Astrocyte of the cerebellum (primary cell): ENCODE measurements at regions not wholly inside any gene's neighbourhood (a gene's known extent, or its start where the extent isn't known, plus 50 kb on each side); places are given as distances from the start of the nearest gene placed in this dataset.
A peak's percentile ranks its signal among the peaks of the same experiment; 100 is the strongest.

ENCODE experiments used
- DNase-seq: peaks from one replicate; pipeline ENCODE4 v3.0.0-alpha.2; 2011; ENCODE audit warnings: low read depth
- H3K4me3 ChIP-seq: 2 replicates; pipeline ENCODE4 v1.5.1; 2011; ENCODE audit warnings: mild to moderate bottlenecking, low read depth, low read length, moderate library complexity
- in situ Hi-C: cut with HindIII; loops from 2 replicates; pipeline ENCODE4 v1.10.0; 2017; ENCODE audit warnings: low sequenced_read_pairs
- TF ChIP-seq, protein P1 (sequence below): IDR thresholded peaks from 2 replicates; pipeline ENCODE4 v1.5.1; 2012; ENCODE audit warnings: low read length, low read depth, moderate library complexity, mild to moderate bottlenecking; ENCODE audit errors: missing control alignments

DNA sequence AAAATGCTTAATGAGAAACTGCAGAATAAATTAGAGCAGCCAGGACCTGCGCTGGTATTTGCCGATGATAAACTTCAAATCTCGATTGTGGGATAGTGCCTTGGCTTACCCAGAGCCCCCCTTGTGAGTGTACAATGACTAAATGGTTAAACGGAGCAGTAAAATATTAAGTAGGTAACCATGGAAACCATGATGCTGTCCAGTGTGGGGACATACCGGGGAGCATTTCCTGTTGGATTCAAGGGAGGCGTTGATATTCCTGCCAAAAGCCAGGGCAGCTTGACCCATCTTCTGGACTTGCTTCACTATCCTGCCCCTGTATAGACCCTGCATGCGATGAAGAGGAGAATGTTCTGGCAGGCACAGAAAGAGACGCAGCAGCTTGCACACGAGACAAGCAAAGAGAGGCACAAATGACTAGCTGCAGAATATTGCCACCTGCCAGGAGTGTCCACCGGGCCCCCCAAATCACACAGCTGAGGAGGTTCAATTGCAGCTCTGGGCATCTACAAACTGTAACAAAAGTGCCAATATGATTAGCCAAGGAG lies 255.3 kb upstream of the TSHZ3 start:
- in situ Hi-C loops, result no loop called here
- DNase-seq, result no peak
- TF ChIP-seq, protein P1, sequence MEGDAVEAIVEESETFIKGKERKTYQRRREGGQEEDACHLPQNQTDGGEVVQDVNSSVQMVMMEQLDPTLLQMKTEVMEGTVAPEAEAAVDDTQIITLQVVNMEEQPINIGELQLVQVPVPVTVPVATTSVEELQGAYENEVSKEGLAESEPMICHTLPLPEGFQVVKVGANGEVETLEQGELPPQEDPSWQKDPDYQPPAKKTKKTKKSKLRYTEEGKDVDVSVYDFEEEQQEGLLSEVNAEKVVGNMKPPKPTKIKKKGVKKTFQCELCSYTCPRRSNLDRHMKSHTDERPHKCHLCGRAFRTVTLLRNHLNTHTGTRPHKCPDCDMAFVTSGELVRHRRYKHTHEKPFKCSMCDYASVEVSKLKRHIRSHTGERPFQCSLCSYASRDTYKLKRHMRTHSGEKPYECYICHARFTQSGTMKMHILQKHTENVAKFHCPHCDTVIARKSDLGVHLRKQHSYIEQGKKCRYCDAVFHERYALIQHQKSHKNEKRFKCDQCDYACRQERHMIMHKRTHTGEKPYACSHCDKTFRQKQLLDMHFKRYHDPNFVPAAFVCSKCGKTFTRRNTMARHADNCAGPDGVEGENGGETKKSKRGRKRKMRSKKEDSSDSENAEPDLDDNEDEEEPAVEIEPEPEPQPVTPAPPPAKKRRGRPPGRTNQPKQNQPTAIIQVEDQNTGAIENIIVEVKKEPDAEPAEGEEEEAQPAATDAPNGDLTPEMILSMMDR, result no peak
- no peak overlapping the region for H3K4me3 ChIP-seq

DNA sequence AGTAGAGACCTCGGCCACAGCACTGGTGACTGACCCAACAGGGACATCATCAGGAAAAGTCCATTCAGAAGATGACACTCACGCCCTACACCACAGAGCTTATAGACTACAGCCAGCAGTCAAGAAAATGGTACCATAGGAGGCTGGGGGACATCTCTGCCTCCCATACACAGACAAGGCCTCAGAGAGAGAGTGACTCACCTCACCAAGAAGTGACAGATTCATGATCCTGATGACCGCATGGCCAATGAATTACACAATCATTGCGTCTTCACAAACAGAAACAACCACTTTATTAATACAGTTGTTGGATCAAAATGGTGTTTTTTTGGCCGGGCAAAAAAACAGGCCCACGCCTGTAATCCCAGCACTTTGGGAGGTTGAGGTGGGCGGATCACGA lies 260.8 kb upstream of the TSHZ3 start:
- TF ChIP-seq, protein P1, result no peak
- DNase-seq, result no peak
- no peak overlapping the region for H3K4me3 ChIP-seq
- in situ Hi-C loops, result no loop called here

DNA sequence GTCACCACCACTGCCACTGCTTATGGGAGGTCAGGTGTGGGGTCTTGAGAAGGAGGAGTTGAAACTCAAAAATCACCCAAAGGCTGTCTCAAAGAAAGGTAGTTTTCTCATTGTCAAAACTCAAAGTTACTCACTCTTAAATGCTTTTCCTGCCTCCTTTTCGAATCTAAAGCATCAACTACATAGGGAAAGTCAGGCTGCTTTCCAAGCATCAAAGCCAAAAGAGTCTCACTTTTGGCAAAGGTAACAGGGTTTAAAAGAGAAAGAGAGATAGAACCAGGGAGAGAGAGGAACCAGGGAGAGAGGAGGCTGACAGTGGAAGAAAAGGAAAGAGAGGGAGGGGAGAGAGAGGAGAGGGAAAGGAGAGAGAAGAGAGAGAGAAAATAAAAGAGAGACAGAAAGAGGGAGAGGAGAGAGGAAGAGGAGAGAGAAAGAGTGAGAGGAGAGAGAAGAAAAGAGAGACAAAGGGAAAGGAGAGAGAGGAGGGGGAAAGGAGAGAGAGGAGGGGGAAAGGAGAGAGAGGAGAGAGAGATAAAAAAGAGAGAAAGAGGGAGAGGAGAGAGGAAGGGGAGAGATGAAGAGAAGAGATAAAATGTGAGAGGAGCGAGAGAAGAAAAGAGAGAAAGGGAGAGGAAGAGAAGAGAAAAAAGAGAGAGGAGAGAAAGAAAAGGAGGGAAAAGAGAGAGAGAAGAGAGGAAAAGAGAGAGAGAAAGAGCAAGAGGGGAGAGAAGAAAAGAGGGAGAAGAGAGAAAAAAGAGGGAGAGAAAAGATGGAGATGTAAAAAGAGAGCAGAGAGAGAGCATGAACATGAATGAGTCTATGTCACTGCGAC lies 262.0 kb upstream of the TSHZ3 start:
- DNase-seq, result no peak
- in situ Hi-C loops, result no loop called here
- no peak overlapping the region for H3K4me3 ChIP-seq
- TF ChIP-seq, protein P1, result no peak

DNA sequence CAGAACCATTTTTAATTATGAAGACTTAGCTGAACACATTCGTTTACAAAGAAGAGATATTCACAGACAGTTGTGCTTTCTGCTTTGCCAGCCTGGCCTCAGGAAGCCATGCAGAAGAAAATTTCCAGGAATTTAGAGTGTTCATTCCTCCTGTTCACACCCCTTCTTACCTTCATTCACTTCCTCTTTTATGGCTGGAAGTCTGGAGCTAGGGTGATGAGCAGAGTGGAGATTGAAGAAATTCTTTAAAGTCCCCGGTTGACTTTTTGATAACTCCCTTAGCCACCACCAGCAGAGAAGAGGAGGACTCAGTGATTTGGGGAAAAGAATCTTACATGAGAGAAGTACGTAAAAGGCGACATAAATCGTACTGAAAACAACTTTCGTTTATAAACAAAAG lies 263.6 kb upstream of the TSHZ3 start:
- in situ Hi-C loops, result no loop called here
- TF ChIP-seq, protein P1, result no peak
- no peak for DNase-seq
- H3K4me3 ChIP-seq, result no peak overlapping the region

DNA sequence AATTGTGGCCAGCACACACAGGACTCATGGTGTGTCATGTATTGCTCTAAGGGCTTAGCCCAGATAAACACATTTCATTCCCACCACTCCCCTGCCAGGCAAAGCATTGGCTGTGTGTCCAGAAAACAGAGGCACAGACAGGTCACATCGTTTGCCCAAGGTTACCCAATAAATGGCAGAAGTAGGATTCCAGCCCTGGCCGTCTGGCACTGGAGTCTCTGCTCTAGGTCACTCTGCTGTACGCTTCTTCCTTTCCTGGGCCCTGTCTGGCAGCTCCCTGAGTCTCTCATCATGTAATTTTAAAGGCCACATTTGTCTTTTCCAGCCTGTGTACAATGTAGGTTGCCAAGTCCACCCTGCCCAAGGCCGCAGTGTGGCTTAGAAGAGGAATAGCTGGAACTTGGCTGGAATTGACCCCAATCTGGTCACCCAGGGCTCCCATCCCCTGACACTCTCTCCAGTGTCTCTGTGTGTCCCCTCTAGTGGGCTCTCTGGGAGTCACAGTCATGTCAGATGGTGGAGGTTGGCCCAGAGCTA lies 264.5 kb upstream of the TSHZ3 start:
- DNase-seq, result no peak
- in situ Hi-C loops, result no loop called here
- TF ChIP-seq, protein P1, result peak; percentile 5
- no peak overlapping the region for H3K4me3 ChIP-seq

DNA sequence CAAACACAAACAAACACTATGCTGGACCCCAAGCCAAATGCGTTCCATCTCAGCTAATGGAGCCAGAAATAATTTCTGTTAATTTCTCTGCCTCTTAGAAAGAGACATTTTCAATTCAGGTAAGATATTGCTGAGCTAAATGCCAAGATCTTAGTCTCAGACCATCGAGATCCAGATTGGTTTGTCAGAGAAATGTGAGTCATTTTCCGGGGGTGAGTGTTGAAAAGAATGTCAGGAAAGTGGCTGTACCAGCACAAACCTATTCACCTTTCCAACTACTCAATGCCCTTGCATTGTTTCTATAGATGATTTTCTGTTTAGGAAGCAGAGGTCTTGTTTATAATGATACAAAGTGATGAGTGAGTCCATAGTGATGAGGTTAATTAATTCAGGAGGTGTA lies 266.8 kb upstream of the TSHZ3 start:
- DNase-seq, result no peak
- in situ Hi-C loops, result no loop called here
- H3K4me3 ChIP-seq, result no peak overlapping the region
- TF ChIP-seq, protein P1, result no peak
